ENCODE measurements at regions not wholly inside any gene's neighbourhood (a gene's known extent, or its start where the extent isn't known, plus 50 kb on each side); places are given as distances from the start of the nearest gene placed in this dataset.

GRCh38 chr9:89655990-89656657 lies 51.3 kb downstream of the GADD45G start:
- no peak for DNase-seq (ENCODE audit: low read depth in 3 of 3)

GRCh38 chr9:89657295-89657694 lies 52.5 kb downstream of the GADD45G start:
- no peak for DNase-seq (ENCODE audit: low read depth in 3 of 3)

GRCh38 chr9:89657765-89658164 lies 53.0 kb downstream of the GADD45G start:
- no peak for DNase-seq (ENCODE audit: low read depth in 3 of 3)

- DNase-seq (ENCODE audit: low read depth in 3 of 3) = no peak
These were observed 53.6 kb downstream of the GADD45G start for GRCh38 chr9:89658401-89658800.

- DNase-seq (ENCODE audit: low read depth in 3 of 3) = no peak
These were observed 54.1 kb downstream of the GADD45G start for GRCh38 chr9:89658931-89659330.

GRCh38 chr9:89659473-89659872 lies 54.7 kb downstream of the GADD45G start:
- DNase-seq (ENCODE audit: low read depth in 3 of 3) = no peak

- no peak for DNase-seq (ENCODE audit: low read depth in 3 of 3)
These were observed 55.3 kb downstream of the GADD45G start for GRCh38 chr9:89659891-89660685.

- DNase-seq (ENCODE audit: low read depth in 3 of 3) = no peak
These were observed 56.7 kb downstream of the GADD45G start for GRCh38 chr9:89661391-89661949.

GRCh38 chr9:89661956-89662717 lies 57.3 kb downstream of the GADD45G start:
- DNase-seq (ENCODE audit: low read depth in 3 of 3) = no peak

- no peak for DNase-seq (ENCODE audit: low read depth in 3 of 3)
These were observed 58.2 kb downstream of the GADD45G start for GRCh38 chr9:89662718-89663613.

- no peak for DNase-seq (ENCODE audit: low read depth in 3 of 3)
These were observed 58.8 kb downstream of the GADD45G start for GRCh38 chr9:89663614-89663970.

GRCh38 chr9:89664010-89664409 lies 59.2 kb downstream of the GADD45G start:
- DNase-seq (ENCODE audit: low read depth in 3 of 3) = no peak

- DNase-seq (ENCODE audit: low read depth in 3 of 3) = no peak
These were observed 60.1 kb downstream of the GADD45G start for GRCh38 chr9:89664896-89665329.

- no peak for DNase-seq (ENCODE audit: low read depth in 3 of 3)
These were observed 61.6 kb downstream of the GADD45G start for GRCh38 chr9:89666364-89666763.

- DNase-seq (ENCODE audit: low read depth in 3 of 3) = no peak
These were observed 62.1 kb downstream of the GADD45G start for GRCh38 chr9:89666950-89667349.

- no peak for DNase-seq (ENCODE audit: low read depth in 3 of 3)
These were observed 62.9 kb downstream of the GADD45G start for GRCh38 chr9:89667726-89668125.

GRCh38 chr9:89668216-89668865 lies 63.5 kb downstream of the GADD45G start:
- no peak for DNase-seq (ENCODE audit: low read depth in 3 of 3)

GRCh38 chr9:89668866-89669246 lies 64.0 kb downstream of the GADD45G start:
- no peak for DNase-seq (ENCODE audit: low read depth in 3 of 3)

GRCh38 chr9:89669361-89669842 lies 64.6 kb downstream of the GADD45G start:
- no peak for DNase-seq (ENCODE audit: low read depth in 3 of 3)

GRCh38 chr9:89670114-89670513 lies 65.3 kb downstream of the GADD45G start:
- no peak for DNase-seq (ENCODE audit: low read depth in 3 of 3)

All from stimulated activated CD4-positive, alpha-beta T cell treated with anti-CD3 and anti-CD28 coated beads, TNF-alpha, amount 100 ng/mL, for 4 hours (primary cell).